ENCODE measurements at regions not wholly inside any gene's neighbourhood (a gene's known extent, or its start where the extent isn't known, plus 50 kb on each side); places are given as distances from the start of the nearest gene placed in this dataset.

DNA sequence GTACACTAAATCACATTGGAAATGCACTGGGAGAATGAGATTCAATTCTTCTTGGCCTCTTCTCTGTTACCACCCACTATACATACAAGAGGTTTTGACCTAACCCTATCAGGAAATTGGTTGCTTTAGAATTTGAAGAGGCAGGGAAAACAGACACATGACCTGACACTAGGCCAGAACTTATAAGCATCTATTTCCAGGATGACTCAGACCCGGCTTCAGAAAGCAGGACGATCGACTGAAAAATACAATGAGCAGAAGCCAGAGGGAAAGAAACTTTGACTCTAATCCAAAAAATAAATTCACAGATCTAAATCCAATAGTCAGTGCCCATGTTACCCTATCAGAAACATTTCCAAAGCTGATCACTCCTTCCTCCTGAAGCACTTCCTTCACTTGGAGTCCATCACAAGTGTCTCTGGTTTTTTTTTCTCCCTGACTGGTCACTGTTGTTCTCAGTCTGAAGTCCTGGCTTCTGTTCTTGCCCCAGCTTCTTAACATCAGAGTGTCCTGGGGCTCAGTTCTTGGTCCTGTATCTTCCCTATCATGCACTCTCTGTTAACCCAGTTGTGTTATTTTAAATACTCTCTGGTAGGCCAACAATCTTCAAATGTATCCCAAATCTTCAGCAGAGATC, 133.6 kb downstream of the P2RY1 start:
- H3K4me3 ChIP-seq (ENCODE audit: low read depth, low read length): no peak overlapping the region
- TF ChIP-seq, protein P1, sequence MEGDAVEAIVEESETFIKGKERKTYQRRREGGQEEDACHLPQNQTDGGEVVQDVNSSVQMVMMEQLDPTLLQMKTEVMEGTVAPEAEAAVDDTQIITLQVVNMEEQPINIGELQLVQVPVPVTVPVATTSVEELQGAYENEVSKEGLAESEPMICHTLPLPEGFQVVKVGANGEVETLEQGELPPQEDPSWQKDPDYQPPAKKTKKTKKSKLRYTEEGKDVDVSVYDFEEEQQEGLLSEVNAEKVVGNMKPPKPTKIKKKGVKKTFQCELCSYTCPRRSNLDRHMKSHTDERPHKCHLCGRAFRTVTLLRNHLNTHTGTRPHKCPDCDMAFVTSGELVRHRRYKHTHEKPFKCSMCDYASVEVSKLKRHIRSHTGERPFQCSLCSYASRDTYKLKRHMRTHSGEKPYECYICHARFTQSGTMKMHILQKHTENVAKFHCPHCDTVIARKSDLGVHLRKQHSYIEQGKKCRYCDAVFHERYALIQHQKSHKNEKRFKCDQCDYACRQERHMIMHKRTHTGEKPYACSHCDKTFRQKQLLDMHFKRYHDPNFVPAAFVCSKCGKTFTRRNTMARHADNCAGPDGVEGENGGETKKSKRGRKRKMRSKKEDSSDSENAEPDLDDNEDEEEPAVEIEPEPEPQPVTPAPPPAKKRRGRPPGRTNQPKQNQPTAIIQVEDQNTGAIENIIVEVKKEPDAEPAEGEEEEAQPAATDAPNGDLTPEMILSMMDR (IDR thresholded peaks at IDR 0.05; ENCODE audit: low read depth, low read length, missing control alignments): no peak
- no peak for DNase-seq (ENCODE audit: low read depth)

DNA sequence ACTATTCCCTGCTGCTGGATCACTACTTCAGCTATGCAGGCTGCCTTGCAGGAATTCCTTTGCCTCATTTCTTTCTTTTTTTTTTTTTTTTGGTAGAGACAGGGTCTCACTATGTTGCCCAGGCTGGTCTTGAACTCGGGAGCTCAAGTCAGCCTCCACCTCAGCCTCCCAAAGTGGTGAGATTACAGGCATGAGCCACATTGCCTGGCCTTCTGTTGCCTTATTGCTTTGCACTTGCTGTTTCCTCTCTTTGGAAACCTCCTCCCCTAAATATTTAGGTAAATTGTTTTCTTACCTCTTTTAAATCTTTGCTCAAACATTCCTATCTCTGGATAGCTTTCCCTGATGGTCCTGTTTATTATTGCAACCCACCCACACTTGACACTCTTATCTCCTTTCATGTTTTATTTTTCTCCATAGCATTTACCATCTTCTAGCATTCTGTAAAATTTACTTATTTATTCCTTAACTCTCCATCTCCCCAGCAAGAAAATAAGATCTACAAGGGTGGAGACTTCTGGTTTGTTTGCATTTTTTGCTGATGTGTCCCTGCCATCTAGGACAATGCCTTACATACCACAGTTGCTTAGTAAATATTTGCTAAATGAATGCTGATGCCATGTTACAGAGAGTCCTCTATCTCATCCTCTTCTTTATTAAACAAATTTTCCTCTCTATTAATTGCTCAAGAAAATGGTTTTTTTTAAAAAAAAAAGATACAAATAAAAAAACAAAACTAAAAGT, 134.8 kb downstream of the P2RY1 start:
- no peak for DNase-seq (ENCODE audit: low read depth)
- TF ChIP-seq, protein P1 (IDR thresholded peaks at IDR 0.05; ENCODE audit: low read depth, low read length, missing control alignments): no peak
- H3K4me3 ChIP-seq (ENCODE audit: low read depth, low read length): no peak overlapping the region

DNA sequence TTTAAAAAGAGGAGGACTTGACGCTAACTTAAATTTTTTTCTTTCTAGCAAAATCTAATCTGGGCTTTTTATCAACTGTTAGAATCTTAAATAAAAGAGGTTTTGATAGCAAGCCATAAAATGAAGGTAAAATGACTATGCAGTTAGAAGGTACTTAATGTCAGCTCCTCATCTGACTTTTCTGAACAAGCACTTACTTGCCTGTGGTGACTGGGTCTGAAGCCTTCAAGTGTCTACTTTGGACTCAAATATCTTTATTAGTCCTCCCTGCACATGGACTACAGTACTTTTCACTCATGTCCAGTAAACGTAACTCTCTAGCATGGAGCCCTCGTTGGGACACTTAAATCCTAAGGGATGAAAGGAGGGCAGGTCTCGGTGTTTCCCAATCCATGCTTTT, 135.9 kb downstream of the P2RY1 start:
- TF ChIP-seq, protein P1 (IDR thresholded peaks at IDR 0.05; ENCODE audit: low read depth, low read length, missing control alignments): no peak
- H3K4me3 ChIP-seq (ENCODE audit: low read depth, low read length): no peak overlapping the region
- DNase-seq (ENCODE audit: low read depth): no peak

DNA sequence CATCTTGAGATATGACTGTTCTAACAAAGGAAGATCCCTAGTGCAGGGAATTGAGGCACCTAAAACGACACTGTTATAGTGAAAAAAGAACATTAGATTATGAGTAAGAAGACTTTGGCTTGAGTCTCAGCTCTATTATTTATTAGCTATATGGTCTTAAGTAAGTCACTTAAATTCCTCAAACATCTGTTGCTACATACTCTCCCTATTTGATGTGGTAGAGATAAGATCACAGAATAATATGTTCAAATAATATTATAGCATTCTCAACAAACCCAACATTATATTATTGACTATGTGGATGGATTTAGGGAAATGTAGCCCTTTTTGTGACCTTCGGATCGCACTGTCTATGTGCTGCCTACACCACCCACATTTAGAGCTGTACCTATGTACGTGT, 136.9 kb downstream of the P2RY1 start:
- no peak overlapping the region for H3K4me3 ChIP-seq (ENCODE audit: low read depth, low read length)
- no peak for DNase-seq (ENCODE audit: low read depth)
- TF ChIP-seq, protein P1 (IDR thresholded peaks at IDR 0.05; ENCODE audit: low read depth, low read length, missing control alignments): no peak

DNA sequence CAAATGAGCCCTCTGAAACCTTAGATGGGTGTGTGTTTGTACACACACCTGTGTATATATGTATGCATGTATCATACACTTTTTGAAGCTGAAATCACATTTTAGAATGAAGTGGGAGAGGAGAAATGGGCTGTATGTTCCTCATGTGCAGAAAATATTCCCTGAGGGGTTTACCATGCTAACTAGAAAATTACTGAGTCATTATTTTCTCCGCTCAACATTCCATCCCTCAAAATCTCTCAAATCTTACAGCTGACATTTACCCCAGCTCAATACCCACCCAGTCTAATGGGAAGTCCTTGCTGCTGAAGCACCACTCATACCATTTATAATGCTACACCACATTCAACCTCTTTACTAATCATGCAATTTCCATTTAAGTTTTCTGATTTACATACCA, 138.6 kb downstream of the P2RY1 start:
- no peak for DNase-seq (ENCODE audit: low read depth)
- TF ChIP-seq, protein P1 (IDR thresholded peaks at IDR 0.05; ENCODE audit: low read depth, low read length, missing control alignments): no peak
- no peak overlapping the region for H3K4me3 ChIP-seq (ENCODE audit: low read depth, low read length)

DNA sequence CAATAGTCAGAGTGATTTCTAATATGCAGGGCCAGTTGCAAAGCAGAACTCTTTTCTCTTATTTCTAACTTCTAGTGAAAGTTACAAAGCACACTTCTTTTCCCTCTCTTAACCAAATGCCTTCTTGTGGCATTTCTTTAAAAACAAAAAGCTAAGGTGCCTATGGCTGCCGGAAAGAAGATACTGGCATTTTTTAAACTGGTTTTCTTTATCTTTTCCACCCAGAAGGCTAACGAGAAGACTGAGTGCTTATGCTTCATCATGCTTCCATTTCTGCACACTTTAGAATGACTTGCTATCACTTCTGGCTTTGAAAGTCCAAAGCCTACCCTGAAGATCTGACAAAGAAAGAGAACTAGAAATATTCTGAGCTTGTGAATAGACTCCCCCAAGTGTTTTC, 141.3 kb downstream of the P2RY1 start:
- TF ChIP-seq, protein P1 (IDR thresholded peaks at IDR 0.05; ENCODE audit: low read depth, low read length, missing control alignments): no peak
- no peak for DNase-seq (ENCODE audit: low read depth)
- no peak overlapping the region for H3K4me3 ChIP-seq (ENCODE audit: low read depth, low read length)

DNA sequence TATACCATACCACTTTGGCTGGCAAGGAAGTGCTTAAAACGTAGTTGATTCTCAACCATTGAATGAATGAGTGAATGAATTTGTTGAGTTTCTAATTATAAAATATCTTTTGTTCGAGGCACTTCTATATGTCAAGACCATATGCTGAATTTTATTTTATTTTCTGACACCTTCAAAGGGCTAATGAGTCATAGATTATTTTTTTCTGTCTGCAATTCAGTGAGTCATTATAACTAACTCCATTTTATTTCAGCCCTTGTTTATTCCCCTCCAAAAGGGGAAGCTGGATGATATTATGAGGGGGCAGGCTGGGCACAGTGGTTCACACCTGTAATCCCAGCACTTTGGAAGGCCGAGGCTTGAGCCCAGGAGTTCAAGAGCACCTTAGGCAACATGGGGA, 142.4 kb downstream of the P2RY1 start:
- no peak for DNase-seq (ENCODE audit: low read depth)
- TF ChIP-seq, protein P1 (IDR thresholded peaks at IDR 0.05; ENCODE audit: low read depth, low read length, missing control alignments): no peak
- no peak overlapping the region for H3K4me3 ChIP-seq (ENCODE audit: low read depth, low read length)
